ENCODE measurements at regions not wholly inside any gene's neighbourhood (a gene's known extent, or its start where the extent isn't known, plus 50 kb on each side); places are given as distances from the start of the nearest gene placed in this dataset.

GRCh38 chr18:72470391-72470790 lies 73.8 kb downstream of the CBLN2 start:
- no peak for DNase-seq (ENCODE audit: low spot score)

GRCh38 chr18:72468021-72468710 lies 76.0 kb downstream of the CBLN2 start:
- no peak for DNase-seq (ENCODE audit: low spot score)

- no peak for DNase-seq (ENCODE audit: low spot score)
Observed at GRCh38 chr18:72460210-72460680, 83.9 kb downstream of the CBLN2 start.

- no peak for DNase-seq (ENCODE audit: low spot score)
Observed at GRCh38 chr18:72458271-72458670, 85.9 kb downstream of the CBLN2 start.

- DNase-seq (ENCODE audit: low spot score): no peak
Observed at GRCh38 chr18:72456802-72457201, 87.3 kb downstream of the CBLN2 start.

GRCh38 chr18:72452328-72452727 lies 91.8 kb downstream of the CBLN2 start:
- no peak for DNase-seq (ENCODE audit: low spot score)

- DNase-seq (ENCODE audit: low spot score): no peak
Observed at GRCh38 chr18:72444798-72445155, 99.4 kb downstream of the CBLN2 start.

- no peak for DNase-seq (ENCODE audit: low spot score)
Observed at GRCh38 chr18:72444111-72444797, 99.9 kb downstream of the CBLN2 start.

GRCh38 chr18:72436401-72436800 lies 107.7 kb downstream of the CBLN2 start:
- DNase-seq (ENCODE audit: low spot score): no peak

- no peak for DNase-seq (ENCODE audit: low spot score)
Observed at GRCh38 chr18:72433756-72434155, 110.4 kb downstream of the CBLN2 start.

GRCh38 chr18:72427721-72428120 lies 116.4 kb downstream of the CBLN2 start:
- DNase-seq (ENCODE audit: low spot score): no peak

GRCh38 chr18:72419914-72420313 lies 124.2 kb downstream of the CBLN2 start:
- no peak for DNase-seq (ENCODE audit: low spot score)

- no peak for DNase-seq (ENCODE audit: low spot score)
Observed at GRCh38 chr18:72412927-72413326, 131.2 kb downstream of the CBLN2 start.

- no peak for DNase-seq (ENCODE audit: low spot score)
Observed at GRCh38 chr18:72411261-72411660, 132.9 kb downstream of the CBLN2 start.

GRCh38 chr18:72410399-72410798 lies 133.7 kb downstream of the CBLN2 start:
- DNase-seq (ENCODE audit: low spot score): no peak

- no peak for DNase-seq (ENCODE audit: low spot score)
Observed at GRCh38 chr18:72409903-72410302, 134.2 kb downstream of the CBLN2 start.

GRCh38 chr18:72407048-72407447 lies 137.1 kb downstream of the CBLN2 start:
- DNase-seq (ENCODE audit: low spot score): no peak

- no peak for DNase-seq (ENCODE audit: low spot score)
Observed at GRCh38 chr18:72391951-72392350, 152.2 kb downstream of the CBLN2 start.

GRCh38 chr18:72391427-72391826 lies 152.7 kb downstream of the CBLN2 start:
- DNase-seq (ENCODE audit: low spot score): no peak

GRCh38 chr18:72378016-72378415 lies 166.1 kb downstream of the CBLN2 start:
- DNase-seq (ENCODE audit: low spot score): no peak

- DNase-seq (ENCODE audit: low spot score): no peak
Observed at GRCh38 chr18:72376256-72376655, 167.9 kb downstream of the CBLN2 start.

- no peak for DNase-seq (ENCODE audit: low spot score)
Observed at GRCh38 chr18:72375618-72376017, 168.5 kb downstream of the CBLN2 start.

- DNase-seq (ENCODE audit: low spot score): no peak
Observed at GRCh38 chr18:72372076-72372475, 172.1 kb downstream of the CBLN2 start.

GRCh38 chr18:72368308-72368707 lies 175.8 kb downstream of the CBLN2 start:
- DNase-seq (ENCODE audit: low spot score): no peak
